ENCODE measurements at regions not wholly inside any gene's neighbourhood (a gene's known extent, or its start where the extent isn't known, plus 50 kb on each side); places are given as distances from the start of the nearest gene placed in this dataset.
A peak's percentile ranks its signal among the peaks of the same experiment; 100 is the strongest.
"Not testable (repeated sequence)": the region's sequence is repeated elsewhere in the genome, so short reads cannot be mapped to it uniquely, and the experiment has no call there.

- DNase-seq, result not testable (repeated sequence)
Observed at GRCh38 chr9:65393111-65393810, 108.3 kb upstream of the FOXD4L5 start.

DNA sequence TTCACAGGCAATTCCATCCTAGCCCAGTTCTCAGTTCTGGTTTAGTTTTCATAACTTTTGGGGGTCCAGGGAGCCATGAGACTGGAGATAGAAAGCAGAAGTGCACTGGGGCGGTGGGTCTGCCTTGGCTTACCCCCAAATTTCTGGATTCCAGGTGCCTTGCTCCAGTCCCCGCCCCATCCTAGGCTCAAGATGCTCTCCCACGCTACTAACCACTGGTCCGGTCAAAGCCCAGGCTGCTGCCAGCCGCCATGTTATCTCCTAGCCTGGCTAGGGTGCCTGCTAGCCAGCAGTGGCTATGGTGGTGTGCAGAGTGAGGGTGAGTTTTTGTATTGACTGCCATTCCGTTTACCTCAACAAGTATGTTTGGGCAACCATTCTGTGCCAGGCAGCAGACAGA, 107.6 kb upstream of the FOXD4L5 start:
- not testable (repeated sequence) for DNase-seq

DNA sequence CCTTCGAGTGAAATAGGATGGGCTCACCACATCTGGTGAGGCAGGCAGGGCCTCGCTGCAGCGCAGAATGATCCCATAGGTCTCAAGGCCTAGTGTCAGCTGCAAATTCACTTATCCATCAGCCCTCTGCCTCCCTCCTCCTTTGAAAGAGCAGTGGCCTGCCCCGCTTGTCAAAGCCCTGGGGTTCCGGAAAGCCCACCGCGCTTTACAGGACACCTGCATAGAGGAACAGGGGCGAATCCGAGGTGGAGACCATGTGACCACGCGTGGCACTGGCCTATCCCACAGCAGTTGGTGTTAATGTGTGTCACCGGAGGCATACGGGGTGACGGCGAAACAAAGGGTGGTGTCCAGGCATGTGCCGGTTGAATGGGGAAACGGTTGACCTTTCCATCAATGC, 104.7 kb upstream of the FOXD4L5 start:
- not testable (repeated sequence) for DNase-seq

DNA sequence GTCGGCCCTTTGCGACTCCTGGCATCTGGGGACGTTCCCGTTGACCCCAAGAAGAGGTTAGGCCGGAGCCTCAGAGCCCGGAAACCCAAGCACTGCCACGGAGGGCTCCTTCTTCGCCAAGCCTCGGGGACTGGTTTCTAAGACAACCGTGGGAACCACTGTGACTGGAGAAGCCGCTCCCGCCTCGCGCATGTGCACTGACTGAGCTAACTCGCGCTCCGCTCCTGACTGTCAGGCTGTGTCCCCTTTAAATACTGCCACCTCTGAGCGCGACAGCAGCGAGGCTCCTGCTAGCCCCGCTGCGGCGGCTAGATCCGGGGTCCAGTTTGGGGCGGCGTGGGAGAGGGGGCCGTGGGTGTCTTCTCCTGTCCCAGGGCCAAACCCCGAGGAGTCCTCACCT, 104.2 kb upstream of the FOXD4L5 start:
- DNase-seq, result not testable (repeated sequence)

DNA sequence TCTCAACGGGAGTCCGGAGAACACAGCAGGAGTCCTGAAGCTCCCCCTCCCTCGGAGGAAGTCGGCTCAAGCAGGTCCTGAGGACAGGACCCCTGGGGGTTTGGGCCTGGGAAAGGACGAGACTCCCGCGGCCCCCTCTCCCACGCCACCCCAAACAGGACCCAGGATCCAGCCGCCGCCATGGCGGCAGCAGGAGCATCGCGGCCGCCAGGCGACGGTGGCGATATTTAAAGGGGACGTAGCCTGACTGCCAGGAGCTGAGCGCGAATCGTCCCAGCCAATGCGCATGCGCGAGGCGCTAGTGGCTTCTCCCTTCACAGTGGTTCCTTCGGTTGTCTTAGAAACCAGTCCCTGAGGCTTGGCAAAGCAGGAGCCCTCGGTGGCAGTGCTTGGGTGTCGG, 101.7 kb upstream of the FOXD4L5 start:
- DNase-seq, result peak; percentile 65

GRCh38 chr9:65386191-65386590, 101.2 kb upstream of the FOXD4L5 start:
- DNase-seq, result not testable (repeated sequence)

DNA sequence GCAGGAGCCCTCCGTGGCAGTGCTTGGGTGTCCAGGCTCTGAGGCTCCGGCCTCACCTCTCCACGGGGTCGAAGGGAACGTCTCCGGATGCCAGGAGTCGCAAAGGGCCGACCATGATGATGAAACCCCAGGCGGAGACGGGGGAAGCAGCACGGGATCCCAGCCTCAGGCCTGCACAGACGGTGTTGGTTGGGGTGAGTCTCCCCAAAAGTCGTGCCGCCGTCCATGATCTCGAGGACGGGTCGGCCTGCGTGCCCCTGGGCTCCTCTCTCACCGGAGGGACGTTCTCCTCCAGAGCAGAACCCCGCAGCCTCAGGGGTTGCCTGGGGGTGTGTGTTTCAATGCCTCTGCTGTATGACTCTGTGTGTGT, 100.6 kb upstream of the FOXD4L5 start:
- not testable (repeated sequence) for DNase-seq

DNA sequence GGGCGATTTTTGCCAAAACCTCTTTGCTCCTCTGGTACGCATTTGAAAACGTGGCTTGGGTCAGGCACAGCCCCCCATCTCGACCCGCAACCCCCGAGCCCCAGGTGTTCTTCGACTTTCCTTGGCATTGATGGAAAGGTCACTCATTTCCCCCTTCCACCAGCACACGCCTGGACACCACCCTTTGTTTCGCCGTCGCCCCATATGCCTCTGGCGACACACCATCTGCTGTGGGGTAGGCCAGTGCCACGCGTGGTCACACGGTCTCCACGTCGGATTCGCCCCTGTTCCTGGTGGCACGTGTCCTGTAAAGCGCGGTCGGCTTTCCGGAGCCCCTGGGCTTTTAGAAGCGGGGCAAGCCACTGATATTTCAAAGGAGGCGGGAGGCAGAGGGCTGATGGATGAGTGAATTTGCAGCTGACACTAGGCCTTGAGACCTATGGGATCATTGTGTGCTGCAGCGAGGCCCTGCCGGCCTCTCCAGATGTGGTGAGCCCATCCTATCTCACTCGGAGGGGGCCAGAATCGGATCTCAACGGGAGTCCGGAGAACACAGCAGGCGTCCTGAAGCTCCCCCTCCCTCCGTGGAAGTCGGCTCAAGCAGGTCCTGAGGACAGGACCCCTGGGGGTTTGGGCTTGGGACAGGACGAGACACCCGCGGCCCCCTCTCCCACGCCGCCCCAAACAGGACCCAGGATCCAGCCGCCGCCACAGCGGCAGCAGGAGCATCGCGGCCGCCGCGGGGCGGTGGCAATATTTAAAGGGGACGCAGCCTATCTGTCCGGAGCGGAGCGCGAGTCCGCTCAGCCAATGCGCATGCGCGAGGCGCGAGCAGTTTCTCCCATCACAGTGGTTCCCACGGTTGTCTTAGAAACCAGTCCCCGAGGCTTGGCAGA, 100.0 kb upstream of the FOXD4L5 start:
- DNase-seq, result not testable (repeated sequence)

DNA sequence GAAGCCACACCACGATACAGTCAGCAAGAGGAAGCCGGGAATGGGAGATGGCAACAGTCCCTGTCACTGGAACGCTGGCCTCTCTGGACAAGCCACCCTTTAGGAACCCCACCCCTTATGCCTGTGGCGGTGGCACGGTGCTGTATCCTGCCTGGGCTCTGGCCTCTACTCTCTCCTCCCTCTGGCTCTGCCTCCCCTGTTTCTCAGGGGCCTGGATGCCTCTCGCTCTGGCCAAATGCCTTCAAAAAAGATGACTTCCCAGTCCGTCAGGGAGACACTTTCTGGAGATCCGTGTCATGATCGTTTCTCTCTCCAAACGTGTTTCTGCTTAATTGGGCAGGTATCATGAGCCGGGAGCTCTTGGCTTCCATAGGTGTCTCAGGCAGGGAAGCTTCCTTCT, 99.1 kb upstream of the FOXD4L5 start:
- DNase-seq, result not testable (repeated sequence)

DNA sequence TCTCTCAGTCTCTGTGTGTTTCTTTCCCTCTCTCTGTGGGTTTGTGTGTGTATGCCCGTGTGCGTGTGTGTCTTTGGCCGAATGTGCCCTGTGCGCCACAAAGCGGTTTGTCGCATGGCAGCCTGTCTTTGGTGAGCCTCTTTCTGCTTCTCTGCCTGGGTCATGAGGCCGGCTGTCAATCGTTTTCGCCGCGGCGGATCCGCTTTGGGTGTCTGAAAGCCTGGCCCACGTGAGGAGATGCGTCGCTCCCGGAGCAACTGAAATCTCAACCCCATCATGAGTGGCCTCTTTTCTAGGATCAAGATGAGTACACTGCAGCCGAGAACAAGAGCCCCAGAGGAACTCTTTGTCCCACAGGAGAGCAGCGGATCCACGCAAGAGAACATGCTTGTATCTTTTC, 98.6 kb upstream of the FOXD4L5 start:
- DNase-seq, result not testable (repeated sequence)

GRCh38 chr9:65382701-65383318, 97.8 kb upstream of the FOXD4L5 start:
- not testable (repeated sequence) for DNase-seq
